C4-2B (cell line): ENCODE measurements at regions not wholly inside any gene's neighbourhood (a gene's known extent, or its start where the extent isn't known, plus 50 kb on each side); places are given as distances from the start of the nearest gene placed in this dataset.

Experiments
- H3K27ac ChIP-seq: fragments of 450-650 bp; 2 replicates; pipeline ENCODE4 v1.5.1; 2017
- ZFX ChIP-seq: fragments of 450-650 bp; IDR thresholded peaks from 2 replicates; pipeline ENCODE4 v1.6.1; 2017
- TF ChIP-seq, protein P1 (sequence below): fragments of 450-650 bp; conservative IDR thresholded peaks from 2 replicates; pipeline ENCODE4 v1.5.1; 2017; ENCODE audit warnings: mild to moderate bottlenecking

DNA sequence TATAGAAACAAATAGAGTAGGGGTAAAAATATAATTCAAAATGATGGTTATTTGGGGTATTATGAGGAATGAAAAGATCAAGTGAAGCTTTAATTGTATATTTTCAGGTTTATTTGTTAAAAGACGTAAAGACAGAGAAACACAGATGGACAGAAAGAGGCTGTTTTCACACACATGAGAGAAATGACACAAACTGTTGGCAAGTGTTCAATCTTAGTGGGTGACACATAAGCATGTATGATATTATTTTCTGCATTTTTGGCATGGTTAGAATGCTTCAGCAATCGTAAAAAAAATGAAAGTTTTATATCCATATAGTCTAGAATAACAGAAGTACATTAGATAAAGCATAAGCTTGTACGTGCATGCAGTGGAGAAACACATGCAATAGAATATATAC lies 464.4 kb upstream of the AKR1E2 start:
- H3K27ac ChIP-seq, result no peak overlapping the region
- no peak for TF ChIP-seq ZFX
- TF ChIP-seq, protein P1, sequence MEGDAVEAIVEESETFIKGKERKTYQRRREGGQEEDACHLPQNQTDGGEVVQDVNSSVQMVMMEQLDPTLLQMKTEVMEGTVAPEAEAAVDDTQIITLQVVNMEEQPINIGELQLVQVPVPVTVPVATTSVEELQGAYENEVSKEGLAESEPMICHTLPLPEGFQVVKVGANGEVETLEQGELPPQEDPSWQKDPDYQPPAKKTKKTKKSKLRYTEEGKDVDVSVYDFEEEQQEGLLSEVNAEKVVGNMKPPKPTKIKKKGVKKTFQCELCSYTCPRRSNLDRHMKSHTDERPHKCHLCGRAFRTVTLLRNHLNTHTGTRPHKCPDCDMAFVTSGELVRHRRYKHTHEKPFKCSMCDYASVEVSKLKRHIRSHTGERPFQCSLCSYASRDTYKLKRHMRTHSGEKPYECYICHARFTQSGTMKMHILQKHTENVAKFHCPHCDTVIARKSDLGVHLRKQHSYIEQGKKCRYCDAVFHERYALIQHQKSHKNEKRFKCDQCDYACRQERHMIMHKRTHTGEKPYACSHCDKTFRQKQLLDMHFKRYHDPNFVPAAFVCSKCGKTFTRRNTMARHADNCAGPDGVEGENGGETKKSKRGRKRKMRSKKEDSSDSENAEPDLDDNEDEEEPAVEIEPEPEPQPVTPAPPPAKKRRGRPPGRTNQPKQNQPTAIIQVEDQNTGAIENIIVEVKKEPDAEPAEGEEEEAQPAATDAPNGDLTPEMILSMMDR, result no peak

DNA sequence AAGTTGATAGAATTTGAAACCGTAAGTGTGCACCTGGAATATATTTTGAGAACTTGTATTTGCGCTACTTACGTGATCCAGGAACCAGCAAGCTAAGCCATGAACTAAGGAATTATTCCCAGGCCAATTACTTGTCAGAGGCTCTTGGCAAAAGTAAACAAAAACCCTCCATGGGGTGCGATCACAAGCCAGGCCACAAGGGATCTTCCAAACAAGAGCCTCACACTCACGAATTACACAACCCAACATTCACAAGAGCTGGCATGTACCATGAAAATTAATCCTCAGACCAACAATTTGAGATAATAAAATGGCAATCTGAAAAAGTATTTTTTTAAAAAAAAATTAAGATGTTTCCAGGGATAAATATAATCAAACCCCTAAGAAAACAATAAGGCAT lies 467.0 kb upstream of the AKR1E2 start:
- no peak overlapping the region for H3K27ac ChIP-seq
- TF ChIP-seq, protein P1, result no peak
- TF ChIP-seq ZFX, result no peak

DNA sequence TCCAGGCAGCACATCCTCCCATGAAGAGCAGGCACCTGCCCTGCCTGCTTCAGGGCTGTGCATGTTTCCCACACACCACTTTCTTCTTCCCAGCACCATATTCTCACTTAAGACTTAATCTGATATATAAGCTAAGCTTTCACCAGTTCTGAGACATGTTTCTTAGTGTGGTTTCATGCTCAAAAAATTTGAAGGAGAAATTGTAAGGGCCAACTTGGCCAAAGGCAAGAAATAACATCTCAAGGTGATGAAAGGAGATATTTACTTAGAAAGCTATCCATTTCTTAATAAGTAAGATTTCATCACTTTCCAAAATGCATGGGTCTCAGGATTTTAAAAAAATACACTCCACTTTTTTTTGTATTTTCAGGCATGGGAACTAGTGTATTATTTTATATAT lies 468.1 kb upstream of the AKR1E2 start:
- TF ChIP-seq ZFX, result no peak
- no peak overlapping the region for H3K27ac ChIP-seq

DNA sequence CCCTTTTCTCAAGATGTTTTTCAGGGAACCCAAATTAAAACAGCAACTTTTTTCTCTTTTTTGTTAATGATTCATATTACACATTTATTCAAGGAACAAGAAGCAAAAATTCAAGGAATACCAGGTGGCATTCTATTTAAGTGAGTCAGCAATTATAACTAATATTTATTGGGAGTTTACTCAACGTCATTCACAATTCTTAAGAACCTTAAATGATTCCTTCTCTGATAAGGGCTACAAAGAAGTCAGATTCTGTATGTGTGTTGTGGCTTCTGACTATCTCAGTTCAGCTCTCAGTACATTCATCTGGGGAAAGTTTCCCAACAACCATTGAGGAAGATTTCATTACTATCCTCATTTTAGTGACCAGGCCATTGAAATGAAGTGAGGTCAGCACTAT lies 470.7 kb upstream of the AKR1E2 start:
- H3K27ac ChIP-seq, result no peak overlapping the region
- TF ChIP-seq ZFX, result no peak
- TF ChIP-seq, protein P1, result no peak

DNA sequence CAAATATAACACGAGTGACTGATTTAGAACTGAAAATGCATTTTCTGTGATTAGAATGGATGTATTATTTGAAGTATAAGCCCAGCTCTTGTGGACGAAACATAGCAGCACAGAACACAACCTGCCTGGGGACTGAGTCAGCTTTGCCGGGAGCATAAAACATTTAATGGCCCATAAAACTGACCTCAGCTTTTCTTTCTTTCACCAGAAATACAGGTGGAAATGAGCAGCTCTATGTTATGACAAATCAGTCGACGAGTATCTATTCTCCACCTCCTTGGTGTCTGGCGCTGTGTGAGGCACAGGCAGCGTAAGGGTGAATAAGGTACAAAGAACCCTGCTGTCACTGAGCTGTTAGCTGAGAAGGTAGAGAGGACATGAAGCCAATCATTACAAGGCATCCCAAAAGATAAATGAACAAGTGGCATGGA lies 471.6 kb upstream of the AKR1E2 start:
- H3K27ac ChIP-seq, result no peak overlapping the region
- TF ChIP-seq ZFX, result no peak
- TF ChIP-seq, protein P1, result no peak

DNA sequence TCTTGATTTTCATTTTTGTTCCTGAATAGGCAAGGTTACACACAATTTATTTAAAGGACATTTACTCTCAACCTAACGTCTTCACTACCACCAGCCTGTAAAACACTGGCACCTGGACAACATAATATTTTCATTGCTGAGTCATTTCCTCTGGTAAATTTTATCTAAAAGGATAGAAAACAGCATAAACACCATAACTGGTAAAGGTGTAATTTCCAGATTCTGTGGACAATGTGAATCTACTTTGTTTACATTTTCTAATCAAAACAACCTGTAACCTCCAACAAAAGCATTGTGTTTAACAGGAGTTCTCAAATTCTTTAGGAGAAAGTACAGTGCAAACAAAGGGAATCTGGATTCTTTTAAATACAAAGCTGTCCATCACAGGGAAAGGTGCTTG lies 472.0 kb upstream of the AKR1E2 start:
- TF ChIP-seq, protein P1, result no peak
- TF ChIP-seq ZFX, result no peak
- no peak overlapping the region for H3K27ac ChIP-seq

DNA sequence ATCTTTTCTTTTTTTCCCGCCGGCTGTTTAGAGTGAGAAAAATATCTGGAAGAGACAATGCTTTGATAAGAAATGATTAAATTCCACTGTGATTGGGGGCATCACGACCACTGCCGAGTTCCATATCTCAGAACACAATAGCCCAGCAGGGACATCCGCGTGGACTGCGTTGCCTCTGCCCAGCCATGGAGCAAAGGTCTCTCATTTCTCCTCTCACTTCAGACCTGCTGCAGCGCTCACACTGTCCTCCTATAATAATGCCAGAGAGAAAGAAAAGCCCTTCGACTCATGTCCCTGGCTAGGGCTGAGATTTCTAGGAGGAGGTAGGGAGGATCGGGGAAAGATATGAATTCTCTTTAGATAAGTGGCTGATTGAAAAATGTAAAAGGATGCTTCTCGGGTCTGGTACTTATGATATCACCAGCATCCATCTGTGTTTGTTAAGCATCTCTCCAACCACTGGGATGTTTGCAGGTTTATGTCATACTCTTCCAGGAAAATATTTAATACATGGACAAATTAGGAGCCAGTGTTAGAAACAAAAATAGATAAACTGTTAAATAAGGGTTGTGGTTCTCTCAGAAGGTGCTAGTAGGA lies 472.9 kb upstream of the AKR1E2 start:
- H3K27ac ChIP-seq, result no peak overlapping the region
- TF ChIP-seq, protein P1, result no peak
- no peak for TF ChIP-seq ZFX

DNA sequence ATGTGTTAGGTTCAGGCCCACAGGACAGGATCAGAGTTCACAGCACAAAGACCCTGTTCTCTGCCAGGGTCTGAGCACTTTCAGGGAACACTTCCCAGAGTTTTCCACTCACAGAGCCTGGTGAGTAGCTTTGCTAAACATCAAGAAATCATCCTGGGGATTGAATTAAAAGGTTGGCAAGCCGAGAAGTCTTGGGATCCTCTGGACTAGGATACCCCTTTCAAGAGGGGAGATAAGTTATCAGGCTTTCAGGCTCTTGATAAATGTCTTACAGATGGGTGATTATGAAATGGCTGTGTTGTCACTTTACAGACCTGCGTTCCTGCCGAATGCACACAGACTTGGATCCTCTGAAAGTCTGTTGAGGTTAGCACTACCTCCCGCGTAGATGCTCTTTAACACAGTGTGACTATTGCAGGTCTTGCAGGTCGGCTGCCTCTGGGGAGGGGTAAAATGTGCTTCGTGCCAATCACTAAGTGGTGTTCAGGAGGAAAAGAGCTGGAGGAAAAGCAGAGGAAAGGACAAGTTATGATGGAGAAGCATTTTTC lies 473.5 kb upstream of the AKR1E2 start:
- TF ChIP-seq, protein P1, result no peak
- TF ChIP-seq ZFX, result no peak
- H3K27ac ChIP-seq, result no peak overlapping the region
